ENCODE measurements at regions not wholly inside any gene's neighbourhood (a gene's known extent, or its start where the extent isn't known, plus 50 kb on each side); places are given as distances from the start of the nearest gene placed in this dataset.

DNA sequence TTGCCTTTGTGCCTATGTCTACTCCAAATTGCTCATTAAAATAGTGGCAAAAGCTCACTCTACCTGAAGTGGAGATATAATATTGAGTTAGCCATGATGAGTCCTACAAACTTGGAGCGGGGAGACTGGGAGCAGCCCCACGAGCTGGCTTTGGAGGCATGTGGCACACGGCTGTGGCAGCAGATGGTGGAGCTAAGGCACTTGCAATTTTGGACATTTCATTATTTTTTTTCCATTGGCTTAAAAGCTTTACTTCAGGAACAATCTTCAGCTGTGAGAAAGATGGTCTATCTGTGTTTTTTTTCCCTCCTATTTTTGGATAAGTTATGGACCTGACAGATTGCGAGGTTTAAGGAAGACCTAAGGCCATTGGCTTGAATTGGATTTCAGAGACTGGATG is 578.3 kb downstream of the CMPK2 start:
- no peak for ATAC-seq
- TF ChIP-seq TOX (CRISPR knock-in tag; IDR thresholded peaks at IDR 0.05; ENCODE audit: borderline replicate concordance) (no peak), GLIS3 (CRISPR knock-in tag; IDR thresholded peaks at IDR 0.05) (no peak), TCF4 (CRISPR knock-in tag; IDR thresholded peaks at IDR 0.05; ENCODE audit: borderline replicate concordance) (no peak)
- TF ChIP-seq, protein P1, sequence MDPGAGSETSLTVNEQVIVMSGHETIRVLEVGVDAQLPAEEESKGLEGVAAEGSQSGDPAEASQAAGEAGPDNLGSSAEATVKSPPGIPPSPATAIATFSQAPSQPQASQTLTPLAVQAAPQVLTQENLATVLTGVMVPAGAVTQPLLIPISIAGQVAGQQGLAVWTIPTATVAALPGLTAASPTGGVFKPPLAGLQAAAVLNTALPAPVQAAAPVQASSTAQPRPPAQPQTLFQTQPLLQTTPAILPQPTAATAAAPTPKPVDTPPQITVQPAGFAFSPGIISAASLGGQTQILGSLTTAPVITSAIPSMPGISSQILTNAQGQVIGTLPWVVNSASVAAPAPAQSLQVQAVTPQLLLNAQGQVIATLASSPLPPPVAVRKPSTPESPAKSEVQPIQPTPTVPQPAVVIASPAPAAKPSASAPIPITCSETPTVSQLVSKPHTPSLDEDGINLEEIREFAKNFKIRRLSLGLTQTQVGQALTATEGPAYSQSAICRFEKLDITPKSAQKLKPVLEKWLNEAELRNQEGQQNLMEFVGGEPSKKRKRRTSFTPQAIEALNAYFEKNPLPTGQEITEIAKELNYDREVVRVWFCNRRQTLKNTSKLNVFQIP (CRISPR knock-in tag; IDR thresholded peaks at IDR 0.05; ENCODE audit: borderline replicate concordance, low read depth), result no peak

DNA sequence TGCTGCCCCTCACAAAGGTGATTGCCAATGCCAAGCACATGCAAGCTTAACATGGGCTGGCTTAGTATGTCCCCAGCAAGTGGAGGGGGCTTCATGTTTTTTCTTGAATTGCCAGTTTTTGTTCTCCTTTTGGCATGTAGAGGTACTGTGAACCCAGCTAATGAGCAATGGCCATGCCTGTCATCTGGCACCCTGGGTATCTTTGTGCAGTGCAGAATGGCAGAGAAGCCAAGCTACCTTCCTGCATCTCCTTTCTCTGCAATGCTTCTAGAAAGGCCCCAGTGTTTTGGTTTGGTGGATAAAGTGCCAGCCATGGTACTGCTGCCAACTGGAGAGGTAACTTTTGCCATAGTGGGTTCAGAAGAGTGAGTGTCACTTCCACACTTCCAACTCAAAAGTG is 576.9 kb downstream of the CMPK2 start:
- TF ChIP-seq, protein P2, sequence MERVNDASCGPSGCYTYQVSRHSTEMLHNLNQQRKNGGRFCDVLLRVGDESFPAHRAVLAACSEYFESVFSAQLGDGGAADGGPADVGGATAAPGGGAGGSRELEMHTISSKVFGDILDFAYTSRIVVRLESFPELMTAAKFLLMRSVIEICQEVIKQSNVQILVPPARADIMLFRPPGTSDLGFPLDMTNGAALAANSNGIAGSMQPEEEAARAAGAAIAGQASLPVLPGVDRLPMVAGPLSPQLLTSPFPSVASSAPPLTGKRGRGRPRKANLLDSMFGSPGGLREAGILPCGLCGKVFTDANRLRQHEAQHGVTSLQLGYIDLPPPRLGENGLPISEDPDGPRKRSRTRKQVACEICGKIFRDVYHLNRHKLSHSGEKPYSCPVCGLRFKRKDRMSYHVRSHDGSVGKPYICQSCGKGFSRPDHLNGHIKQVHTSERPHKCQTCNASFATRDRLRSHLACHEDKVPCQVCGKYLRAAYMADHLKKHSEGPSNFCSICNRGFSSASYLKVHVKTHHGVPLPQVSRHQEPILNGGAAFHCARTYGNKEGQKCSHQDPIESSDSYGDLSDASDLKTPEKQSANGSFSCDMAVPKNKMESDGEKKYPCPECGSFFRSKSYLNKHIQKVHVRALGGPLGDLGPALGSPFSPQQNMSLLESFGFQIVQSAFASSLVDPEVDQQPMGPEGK (CRISPR knock-in tag; IDR thresholded peaks at IDR 0.05; ENCODE audit: borderline replicate concordance), result no peak
- TF ChIP-seq GLIS3 (CRISPR knock-in tag; IDR thresholded peaks at IDR 0.05) (no peak), CSDC2 (CRISPR knock-in tag; IDR thresholded peaks at IDR 0.05) (no peak), SNAI2 (CRISPR knock-in tag; IDR thresholded peaks at IDR 0.05) (no peak), ZFP30 (CRISPR knock-in tag; IDR thresholded peaks at IDR 0.05) (no peak), TCF4 (CRISPR knock-in tag; IDR thresholded peaks at IDR 0.05; ENCODE audit: borderline replicate concordance) (no peak), ZNF8 (CRISPR knock-in tag; IDR thresholded peaks at IDR 0.05) (no peak), ZFP3 (CRISPR knock-in tag; IDR thresholded peaks at IDR 0.05) (no peak), ZNF70 (CRISPR knock-in tag; IDR thresholded peaks at IDR 0.05) (no peak), ISL1 (CRISPR knock-in tag; IDR thresholded peaks at IDR 0.05) (no peak), ZC3H10 (CRISPR knock-in tag; IDR thresholded peaks at IDR 0.05) (no peak)
- TF ChIP-seq, protein P1 (CRISPR knock-in tag; IDR thresholded peaks at IDR 0.05; ENCODE audit: borderline replicate concordance, low read depth), result no peak
- TF ChIP-seq, protein P3, sequence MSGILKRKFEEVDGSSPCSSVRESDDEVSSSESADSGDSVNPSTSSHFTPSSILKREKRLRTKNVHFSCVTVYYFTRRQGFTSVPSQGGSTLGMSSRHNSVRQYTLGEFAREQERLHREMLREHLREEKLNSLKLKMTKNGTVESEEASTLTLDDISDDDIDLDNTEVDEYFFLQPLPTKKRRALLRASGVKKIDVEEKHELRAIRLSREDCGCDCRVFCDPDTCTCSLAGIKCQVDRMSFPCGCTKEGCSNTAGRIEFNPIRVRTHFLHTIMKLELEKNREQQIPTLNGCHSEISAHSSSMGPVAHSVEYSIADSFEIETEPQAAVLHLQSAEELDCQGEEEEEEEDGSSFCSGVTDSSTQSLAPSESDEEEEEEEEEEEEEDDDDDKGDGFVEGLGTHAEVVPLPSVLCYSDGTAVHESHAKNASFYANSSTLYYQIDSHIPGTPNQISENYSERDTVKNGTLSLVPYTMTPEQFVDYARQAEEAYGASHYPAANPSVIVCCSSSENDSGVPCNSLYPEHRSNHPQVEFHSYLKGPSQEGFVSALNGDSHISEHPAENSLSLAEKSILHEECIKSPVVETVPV (CRISPR knock-in tag; IDR thresholded peaks at IDR 0.05), result no peak
- ATAC-seq, result no peak

DNA sequence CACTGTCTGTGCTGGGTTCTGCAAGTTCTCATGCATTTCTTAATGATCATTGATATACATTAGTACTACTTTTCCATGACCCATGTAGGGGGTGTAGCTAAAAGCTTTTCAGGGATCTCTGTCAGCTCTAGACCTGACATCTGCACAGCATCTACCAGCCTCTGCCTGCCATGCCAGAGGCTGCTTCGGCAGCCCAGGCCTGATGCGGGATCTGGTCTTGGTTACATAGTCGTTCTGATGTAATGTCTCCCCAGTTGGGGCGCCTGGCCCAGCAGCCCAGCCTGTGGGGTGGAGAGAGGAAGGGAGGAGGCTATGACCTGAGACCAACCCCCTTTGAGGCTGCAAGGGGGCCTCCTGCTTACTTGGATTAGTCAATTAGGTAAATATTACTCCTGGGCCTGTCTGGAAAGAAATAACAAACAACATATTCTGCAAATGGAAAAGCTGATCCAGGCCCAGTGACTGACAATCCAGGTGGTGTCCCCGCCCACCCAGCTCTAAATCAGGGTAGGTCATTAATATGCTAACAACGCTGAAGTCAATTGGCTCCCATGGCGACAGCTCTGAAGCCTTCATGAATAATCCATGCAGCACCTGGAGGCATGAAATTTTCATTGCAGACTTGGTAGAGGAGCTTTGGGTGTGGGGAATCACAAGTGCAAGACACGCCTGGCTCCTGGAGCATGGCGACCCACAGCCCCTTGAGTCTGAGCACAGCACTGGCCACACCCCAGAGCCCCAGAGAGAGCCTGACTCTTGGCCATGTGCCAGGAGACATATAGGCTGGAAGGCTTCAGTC is 575.3 kb downstream of the CMPK2 start:
- peak; percentile 56; the same call in 1 of the 3 replicates for ATAC-seq
- no peak; the same call in 1 of the 2 replicates for TF ChIP-seq ZNF70 (CRISPR knock-in tag; IDR thresholded peaks at IDR 0.05)
- TF ChIP-seq ISL1 (CRISPR knock-in tag; IDR thresholded peaks at IDR 0.05), result no peak
- TF ChIP-seq ARNTL (CRISPR knock-in tag; IDR thresholded peaks at IDR 0.05; ENCODE audit: borderline replicate concordance, low read depth), result no peak
- no peak for TF ChIP-seq ZFP30 (CRISPR knock-in tag; IDR thresholded peaks at IDR 0.05)
- TF ChIP-seq OSR1 (CRISPR knock-in tag; IDR thresholded peaks at IDR 0.05), result no peak
- TF ChIP-seq ZNF8 (CRISPR knock-in tag; IDR thresholded peaks at IDR 0.05), result no peak
- TF ChIP-seq, protein P4, sequence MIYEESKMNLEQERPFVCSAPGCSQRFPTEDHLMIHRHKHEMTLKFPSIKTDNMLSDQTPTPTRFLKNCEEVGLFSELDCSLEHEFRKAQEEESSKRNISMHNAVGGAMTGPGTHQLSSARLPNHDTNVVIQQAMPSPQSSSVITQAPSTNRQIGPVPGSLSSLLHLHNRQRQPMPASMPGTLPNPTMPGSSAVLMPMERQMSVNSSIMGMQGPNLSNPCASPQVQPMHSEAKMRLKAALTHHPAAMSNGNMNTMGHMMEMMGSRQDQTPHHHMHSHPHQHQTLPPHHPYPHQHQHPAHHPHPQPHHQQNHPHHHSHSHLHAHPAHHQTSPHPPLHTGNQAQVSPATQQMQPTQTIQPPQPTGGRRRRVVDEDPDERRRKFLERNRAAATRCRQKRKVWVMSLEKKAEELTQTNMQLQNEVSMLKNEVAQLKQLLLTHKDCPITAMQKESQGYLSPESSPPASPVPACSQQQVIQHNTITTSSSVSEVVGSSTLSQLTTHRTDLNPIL (CRISPR knock-in tag; IDR thresholded peaks at IDR 0.05; ENCODE audit: low read depth), result no peak
- TF ChIP-seq ZNF565 (CRISPR knock-in tag; conservative IDR thresholded peaks at IDR 0.05; ENCODE audit: low read depth), result 0 out of 2 replicates have a peak, but pooled peaks have one; percentile 17
- no peak for TF ChIP-seq ZFP3 (CRISPR knock-in tag; IDR thresholded peaks at IDR 0.05)
- TF ChIP-seq, protein P3 (CRISPR knock-in tag; IDR thresholded peaks at IDR 0.05), result no peak
- TF ChIP-seq PPARA (CRISPR knock-in tag; IDR thresholded peaks at IDR 0.05; ENCODE audit: borderline replicate concordance), result no peak
- no peak for TF ChIP-seq CSDC2 (CRISPR knock-in tag; IDR thresholded peaks at IDR 0.05)
- TF ChIP-seq SNAI2 (CRISPR knock-in tag; IDR thresholded peaks at IDR 0.05), result no peak
- TF ChIP-seq TOX (CRISPR knock-in tag; IDR thresholded peaks at IDR 0.05; ENCODE audit: borderline replicate concordance), result no peak
- TF ChIP-seq, protein P5, sequence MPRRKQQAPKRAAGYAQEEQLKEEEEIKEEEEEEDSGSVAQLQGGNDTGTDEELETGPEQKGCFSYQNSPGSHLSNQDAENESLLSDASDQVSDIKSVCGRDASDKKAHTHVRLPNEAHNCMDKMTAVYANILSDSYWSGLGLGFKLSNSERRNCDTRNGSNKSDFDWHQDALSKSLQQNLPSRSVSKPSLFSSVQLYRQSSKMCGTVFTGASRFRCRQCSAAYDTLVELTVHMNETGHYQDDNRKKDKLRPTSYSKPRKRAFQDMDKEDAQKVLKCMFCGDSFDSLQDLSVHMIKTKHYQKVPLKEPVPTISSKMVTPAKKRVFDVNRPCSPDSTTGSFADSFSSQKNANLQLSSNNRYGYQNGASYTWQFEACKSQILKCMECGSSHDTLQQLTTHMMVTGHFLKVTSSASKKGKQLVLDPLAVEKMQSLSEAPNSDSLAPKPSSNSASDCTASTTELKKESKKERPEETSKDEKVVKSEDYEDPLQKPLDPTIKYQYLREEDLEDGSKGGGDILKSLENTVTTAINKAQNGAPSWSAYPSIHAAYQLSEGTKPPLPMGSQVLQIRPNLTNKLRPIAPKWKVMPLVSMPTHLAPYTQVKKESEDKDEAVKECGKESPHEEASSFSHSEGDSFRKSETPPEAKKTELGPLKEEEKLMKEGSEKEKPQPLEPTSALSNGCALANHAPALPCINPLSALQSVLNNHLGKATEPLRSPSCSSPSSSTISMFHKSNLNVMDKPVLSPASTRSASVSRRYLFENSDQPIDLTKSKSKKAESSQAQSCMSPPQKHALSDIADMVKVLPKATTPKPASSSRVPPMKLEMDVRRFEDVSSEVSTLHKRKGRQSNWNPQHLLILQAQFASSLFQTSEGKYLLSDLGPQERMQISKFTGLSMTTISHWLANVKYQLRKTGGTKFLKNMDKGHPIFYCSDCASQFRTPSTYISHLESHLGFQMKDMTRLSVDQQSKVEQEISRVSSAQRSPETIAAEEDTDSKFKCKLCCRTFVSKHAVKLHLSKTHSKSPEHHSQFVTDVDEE (CRISPR knock-in tag; IDR thresholded peaks at IDR 0.05), result peak; percentile 64; the same call in 1 of the 2 replicates
- TF ChIP-seq, protein P2 (CRISPR knock-in tag; IDR thresholded peaks at IDR 0.05; ENCODE audit: borderline replicate concordance), result no peak
- TF ChIP-seq ZC3H10 (CRISPR knock-in tag; IDR thresholded peaks at IDR 0.05), result no peak
- no peak for TF ChIP-seq ESRRG (CRISPR knock-in tag; IDR thresholded peaks at IDR 0.05)

Measured in SK-N-SH treated with all-trans-retinoic acid at 6 μM for 48 hours (cell line).